PC-9 (cell line): ENCODE measurements at regions not wholly inside any gene's neighbourhood (a gene's known extent, or its start where the extent isn't known, plus 50 kb on each side); places are given as distances from the start of the nearest gene placed in this dataset.

Experiments used
- BruUV-seq: library from RNA; stranded (reverse); fragments of 400-500 nt; replicated peaks from 2 replicates; lab custom pipeline; 2021; lab: Mats Ljungman, UMichigan
- CTCF ChIA-PET: fragments of 300-600 bp; sonication (Branson Sonifier 250); formaldehyde crosslinking; loops from one replicate; lab custom pipeline; 2022; ENCODE audit warnings: antibody characterized with exemption; lab: Charles Lee
- POLR2A ChIA-PET: fragments of 300-600 bp; sonication (Branson Sonifier 250); formaldehyde crosslinking; loops from one replicate; lab custom pipeline; 2022; ENCODE audit warnings: antibody characterized with exemption; ENCODE audit not compliant: unreplicated experiment; lab: Charles Lee
- DNase-seq, 2 experiments: peaks; one replicate each; pipeline versions ENCODE4 v3.0.0 to v3.0.0-alpha.2; 2015 to 2022; ENCODE audit warnings: mixed read lengths in 1 of 2
- H2AFZ ChIP-seq: fragments of 200-600 bp; sonication (generic); 2 replicates; pipeline ENCODE4 v1.8.1; 2017; ENCODE audit warnings: antibody characterized with exemption
- H3F3A ChIP-seq: fragments of 200-600 bp; sonication (generic); 2 replicates; pipeline ENCODE4 v1.8.1; 2017; ENCODE audit warnings: antibody characterized with exemption, mild to moderate bottlenecking, low read depth; ENCODE audit not compliant: insufficient read depth
- H3K27ac ChIP-seq: fragments of 200-600 bp; sonication (generic); 2 replicates; pipeline ENCODE4 v1.6.1; 2016; ENCODE audit warnings: mixed run types
- H3K27me3 ChIP-seq: fragments of 200-600 bp; sonication (generic); 2 replicates; pipeline ENCODE4 v1.6.1; 2016; ENCODE audit warnings: low read depth, mixed run types; ENCODE audit not compliant: insufficient read depth
- H3K36me3 ChIP-seq: fragments of 200-600 bp; sonication (generic); 2 replicates; pipeline ENCODE4 v1.6.1; 2016; ENCODE audit warnings: low read depth, mixed run types
- H3K4me1 ChIP-seq: fragments of 200-600 bp; sonication (generic); replicated peaks from 2 replicates; pipeline ENCODE4 v1.6.1; 2016; ENCODE audit warnings: mixed run types; ENCODE audit not compliant: insufficient read depth
- H3K4me2 ChIP-seq: fragments of 200-600 bp; sonication (generic); 2 replicates; pipeline ENCODE4 v1.6.1; 2017; ENCODE audit warnings: mixed run types
- H3K4me3 ChIP-seq: fragments of 200-600 bp; sonication (generic); 2 replicates; pipeline ENCODE4 v1.6.1; 2016; ENCODE audit warnings: mixed run types
- H3K79me2 ChIP-seq: fragments of 200-600 bp; sonication (generic); 2 replicates; pipeline ENCODE4 v1.6.1; 2017; ENCODE audit warnings: low read depth, mixed run types
- H3K9me2 ChIP-seq: fragments of 200-600 bp; sonication (generic); 2 replicates; pipeline ENCODE4 v1.8.1; 2017; ENCODE audit warnings: mild to moderate bottlenecking; ENCODE audit not compliant: insufficient read depth
- H3K9me3 ChIP-seq: fragments of 200-600 bp; sonication (generic); 2 replicates; pipeline ENCODE4 v1.8.1; 2016; ENCODE audit warnings: low read depth; ENCODE audit not compliant: insufficient read depth
- H4K20me1 ChIP-seq: fragments of 200-600 bp; sonication (generic); 2 replicates; pipeline ENCODE4 v1.8.1; 2017; ENCODE audit not compliant: insufficient read depth
- EZH2 ChIP-seq: fragments of 200-600 bp; sonication (generic); IDR thresholded peaks from 2 replicates; pipeline ENCODE4 v1.8.0; 2017; ENCODE audit warnings: antibody characterized with exemption, low read depth
- intact Hi-C: fragments of 100-400 bp; cut with micrococcal nuclease; formaldehyde crosslinking; loops from one replicate; pipeline ENCODE4 v1.10.0; 2022; ENCODE audit not compliant: unreplicated experiment
- TF ChIP-seq, protein P1 (sequence below): fragments of 200-600 bp; sonication (generic); conservative IDR thresholded peaks from 2 replicates; pipeline ENCODE4 v1.6.1; 2017; ENCODE audit warnings: mixed run types, antibody characterized with exemption, mild to moderate bottlenecking, moderate library complexity

DNA sequence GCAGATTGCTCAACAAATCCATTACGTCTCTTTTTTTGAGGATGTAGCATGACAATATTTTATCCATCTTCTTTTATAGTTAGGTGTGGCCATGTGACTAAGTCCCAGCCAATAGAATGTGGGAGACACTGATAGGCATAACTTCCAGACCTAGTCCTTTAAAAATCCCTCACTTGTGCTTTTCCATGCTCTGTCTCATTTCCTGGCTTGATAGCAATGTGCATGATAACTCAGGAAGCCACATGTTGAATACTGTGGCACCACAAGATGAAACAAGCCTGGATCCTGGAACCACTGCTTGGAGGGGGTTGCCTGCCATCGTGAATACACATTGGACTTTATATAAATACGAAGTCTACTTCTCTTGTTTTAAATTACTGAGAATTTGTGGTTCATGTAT lies 184.0 kb upstream of the NEIL3 start:
- Histone ChIP-seq H3K4me1 (peaks cover 16% of the 10 kb centered on the region), H3K27me3 (no peaks in the 10 kb centered on the region), H2AFZ (no peak overlapping the region), H3K9me3 (peaks cover 5% of the 10 kb centered on the region; the same call in 1 of the 2 replicates), H3K4me2 (no peak overlapping the region), H3K9me2 (no peaks in the 10 kb centered on the region), H3K4me3 (no peak overlapping the region), H3K79me2 (no peaks in the 10 kb centered on the region), H4K20me1 (no peaks in the 10 kb centered on the region), H3F3A (peaks cover 8% of the 10 kb centered on the region), H3K27ac (no peak overlapping the region), H3K36me3 (no peaks in the 10 kb centered on the region)
- ChIA-PET CTCF (no interaction called here), POLR2A (no interaction called here)
- BruUV-seq: no TSS peak
- intact Hi-C loops: loop anchor here (5.0 kb wide), 1 partner anchor 333 kb away; the partner anchor contains the start of gene VEGFC
- no peak for DNase-seq
- TF ChIP-seq EZH2: no peak
- TF ChIP-seq, protein P1, sequence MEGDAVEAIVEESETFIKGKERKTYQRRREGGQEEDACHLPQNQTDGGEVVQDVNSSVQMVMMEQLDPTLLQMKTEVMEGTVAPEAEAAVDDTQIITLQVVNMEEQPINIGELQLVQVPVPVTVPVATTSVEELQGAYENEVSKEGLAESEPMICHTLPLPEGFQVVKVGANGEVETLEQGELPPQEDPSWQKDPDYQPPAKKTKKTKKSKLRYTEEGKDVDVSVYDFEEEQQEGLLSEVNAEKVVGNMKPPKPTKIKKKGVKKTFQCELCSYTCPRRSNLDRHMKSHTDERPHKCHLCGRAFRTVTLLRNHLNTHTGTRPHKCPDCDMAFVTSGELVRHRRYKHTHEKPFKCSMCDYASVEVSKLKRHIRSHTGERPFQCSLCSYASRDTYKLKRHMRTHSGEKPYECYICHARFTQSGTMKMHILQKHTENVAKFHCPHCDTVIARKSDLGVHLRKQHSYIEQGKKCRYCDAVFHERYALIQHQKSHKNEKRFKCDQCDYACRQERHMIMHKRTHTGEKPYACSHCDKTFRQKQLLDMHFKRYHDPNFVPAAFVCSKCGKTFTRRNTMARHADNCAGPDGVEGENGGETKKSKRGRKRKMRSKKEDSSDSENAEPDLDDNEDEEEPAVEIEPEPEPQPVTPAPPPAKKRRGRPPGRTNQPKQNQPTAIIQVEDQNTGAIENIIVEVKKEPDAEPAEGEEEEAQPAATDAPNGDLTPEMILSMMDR: no peak

DNA sequence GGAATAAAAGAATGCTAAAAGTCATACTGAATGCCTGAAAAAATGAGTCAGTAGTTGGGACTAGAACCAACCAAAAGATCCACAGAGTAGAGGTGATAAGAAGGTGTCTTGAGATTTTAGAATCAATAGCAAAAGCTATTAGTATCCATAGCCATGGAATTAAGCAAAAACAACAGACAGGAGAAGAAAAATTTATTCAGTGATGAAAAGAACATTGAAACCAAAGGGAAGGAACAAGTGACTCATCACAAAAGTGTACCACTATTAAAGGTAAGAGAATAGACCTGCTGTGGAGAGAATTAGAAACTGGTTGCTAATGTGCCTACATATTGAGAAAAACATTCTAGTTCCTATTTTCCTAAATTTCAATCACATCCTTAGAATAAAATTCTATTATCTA lies 182.0 kb upstream of the NEIL3 start:
- CTCF ChIA-PET: no interaction called here
- Histone ChIP-seq H3K9me3 (peaks cover 5% of the 10 kb centered on the region; the same call in 1 of the 2 replicates), H3K36me3 (no peaks in the 10 kb centered on the region), H3K27me3 (no peaks in the 10 kb centered on the region), H3K79me2 (no peaks in the 10 kb centered on the region), H3K27ac (peak overlapping the region; percentile 69), H3K4me3 (no peak overlapping the region), H3K4me1 (peaks cover 16% of the 10 kb centered on the region), H3F3A (peaks cover 8% of the 10 kb centered on the region), H2AFZ (no peak overlapping the region), H3K9me2 (no peaks in the 10 kb centered on the region), H4K20me1 (no peaks in the 10 kb centered on the region), H3K4me2 (peak overlapping the region; percentile 48)
- TF ChIP-seq, protein P1: no peak
- no peak for TF ChIP-seq EZH2
- POLR2A ChIA-PET: interaction anchor here (0.5 kb wide), 1 partner anchor 751 kb away, joined by 4 read pairs; no protein-coding TSS in a partner anchor
- intact Hi-C loops: loop anchor here (5.0 kb wide), 1 partner anchor 335 kb away; the partner anchor contains the start of gene VEGFC
- no TSS peak for BruUV-seq
- DNase-seq: no peak

DNA sequence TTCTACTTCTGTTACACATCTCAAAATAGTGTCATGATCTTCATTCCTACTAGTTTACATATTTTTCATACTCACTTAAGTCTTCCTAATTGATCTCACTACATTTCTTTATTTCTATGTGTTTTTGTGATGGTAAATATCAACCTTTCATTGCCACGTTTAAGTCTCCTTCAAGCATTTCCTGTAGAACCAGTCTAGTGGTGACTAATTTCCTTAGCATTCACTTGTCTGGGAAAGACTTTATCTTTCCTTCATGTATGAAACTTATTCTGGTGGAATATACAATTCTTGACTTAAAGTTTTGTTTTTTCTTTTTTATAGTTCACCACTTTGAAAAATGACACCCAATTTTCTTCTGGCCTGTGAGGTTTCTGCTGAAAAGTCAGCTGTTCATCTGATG lies 181.4 kb upstream of the NEIL3 start:
- Histone ChIP-seq H3K27ac (peak overlapping the region; percentile 69), H3K4me3 (no peak overlapping the region), H3K79me2 (no peaks in the 10 kb centered on the region), H3K27me3 (no peaks in the 10 kb centered on the region), H3F3A (peaks cover 8% of the 10 kb centered on the region), H3K9me3 (peaks cover 5% of the 10 kb centered on the region; the same call in 1 of the 2 replicates), H3K4me1 (peaks cover 16% of the 10 kb centered on the region), H3K9me2 (no peaks in the 10 kb centered on the region), H3K36me3 (no peaks in the 10 kb centered on the region), H3K4me2 (peak overlapping the region; percentile 48), H2AFZ (no peak overlapping the region), H4K20me1 (no peaks in the 10 kb centered on the region)
- ChIA-PET CTCF (no interaction called here), POLR2A (interaction anchor here (0.5 kb wide), 1 partner anchor 357 kb away, joined by 4 read pairs; no protein-coding TSS in a partner anchor)
- peak in 1 of 2 experiments; percentile 57 for DNase-seq
- intact Hi-C loops: loop anchor here (5.0 kb wide), 1 partner anchor 336 kb away; the partner anchor contains the start of gene VEGFC
- no peak for TF ChIP-seq EZH2
- TF ChIP-seq, protein P1: no peak
- BruUV-seq: no TSS peak
